GM21576 (cell line): ENCODE measurements at regions not wholly inside any gene's neighbourhood (a gene's known extent, or its start where the extent isn't known, plus 50 kb on each side); places are given as distances from the start of the nearest gene placed in this dataset.
"Not testable (repeated sequence)": the region's sequence is repeated elsewhere in the genome, so short reads cannot be mapped to it uniquely, and the experiment has no call there.

Experiments
- ATAC-seq: cut with Tn5 transposase; IDR thresholded peaks from one replicate; pipeline ENCODE4 v1.9.1; 2021; ENCODE audit warnings: mild to moderate bottlenecking, moderate library complexity; ENCODE audit not compliant: unreplicated experiment

- ATAC-seq = no peak
Observed at GRCh38 chr2:167697948-167698347, 549.4 kb downstream of the STK39 start.

- ATAC-seq = no peak
Observed at GRCh38 chr2:167697194-167697593, 550.2 kb downstream of the STK39 start.

- ATAC-seq = no peak
Observed at GRCh38 chr2:167692936-167693335, 554.5 kb downstream of the STK39 start.

- ATAC-seq = no peak
Observed at GRCh38 chr2:167692191-167692590, 555.2 kb downstream of the STK39 start.

GRCh38 chr2:167689444-167689843 lies 558.0 kb downstream of the STK39 start:
- ATAC-seq = no peak

- ATAC-seq = no peak
Observed at GRCh38 chr2:167686691-167687090, 560.7 kb downstream of the STK39 start.

- no peak for ATAC-seq
Observed at GRCh38 chr2:167681234-167682015, 566.0 kb downstream of the STK39 start.

GRCh38 chr2:167678158-167678557 lies 569.2 kb downstream of the STK39 start:
- no peak for ATAC-seq

- ATAC-seq = no peak
Observed at GRCh38 chr2:167675906-167676305, 571.5 kb downstream of the STK39 start.

- ATAC-seq = no peak
Observed at GRCh38 chr2:167670588-167670987, 576.8 kb downstream of the STK39 start.

- ATAC-seq = no peak
Observed at GRCh38 chr2:167653131-167653530, 594.3 kb downstream of the STK39 start.

- no peak for ATAC-seq
Observed at GRCh38 chr2:167652401-167652800, 595.0 kb downstream of the STK39 start.

GRCh38 chr2:167651406-167652151 lies 595.8 kb downstream of the STK39 start:
- ATAC-seq = no peak

GRCh38 chr2:167646557-167646956 lies 600.8 kb downstream of the STK39 start:
- no peak for ATAC-seq

GRCh38 chr2:167640096-167640495 lies 607.3 kb downstream of the STK39 start:
- no peak for ATAC-seq

GRCh38 chr2:167637741-167638140 lies 609.7 kb downstream of the STK39 start:
- no peak for ATAC-seq

- ATAC-seq = not testable (repeated sequence)
Observed at GRCh38 chr2:167632271-167632670, 615.1 kb downstream of the STK39 start.

- no peak for ATAC-seq
Observed at GRCh38 chr2:167626961-167627360, 620.4 kb downstream of the STK39 start.

GRCh38 chr2:167626301-167626700 lies 621.1 kb downstream of the STK39 start:
- ATAC-seq = no peak

GRCh38 chr2:167616997-167617396 lies 630.4 kb downstream of the STK39 start:
- no peak for ATAC-seq

- no peak for ATAC-seq
Observed at GRCh38 chr2:167613471-167613870, 633.9 kb downstream of the STK39 start.

- ATAC-seq = no peak
Observed at GRCh38 chr2:167608487-167608886, 638.9 kb downstream of the STK39 start.
